Anterior cingulate cortex (tissue), 58 donors: ENCODE measurements at regions not wholly inside any gene's neighbourhood (a gene's known extent, or its start where the extent isn't known, plus 50 kb on each side); places are given as distances from the start of the nearest gene placed in this dataset.

Experiments
- DNase-seq, 58 donors: peaks; one replicate each; lab custom pipeline; 2025; lab: John Stamatoyannopoulos, UW

GRCh38 chr3:72572489-72573007 lies 275.7 kb downstream of the SHQ1 start:
- no peak for DNase-seq

- DNase-seq = no peak
These were observed 276.6 kb downstream of the SHQ1 start for GRCh38 chr3:72571638-72572114.

GRCh38 chr3:72571052-72571451 lies 277.2 kb downstream of the SHQ1 start:
- DNase-seq = no peak

- DNase-seq = no peak
These were observed 278.3 kb downstream of the SHQ1 start for GRCh38 chr3:72569754-72570440.

GRCh38 chr3:72568083-72568482 lies 280.2 kb downstream of the SHQ1 start:
- DNase-seq = no peak

GRCh38 chr3:72567474-72567873 lies 280.8 kb downstream of the SHQ1 start:
- DNase-seq = no peak

GRCh38 chr3:72565593-72565992 lies 282.7 kb downstream of the SHQ1 start:
- no peak for DNase-seq

- DNase-seq = no peak
These were observed 284.4 kb downstream of the SHQ1 start for GRCh38 chr3:72563690-72564370.

- DNase-seq = peak in 20 of 58 donors; percentile 1 to 56 (median 9)
These were observed 287.2 kb downstream of the SHQ1 start for GRCh38 chr3:72560846-72561675.

GRCh38 chr3:72559385-72559784 lies 288.9 kb downstream of the SHQ1 start:
- no peak for DNase-seq

GRCh38 chr3:72558001-72558400 lies 290.2 kb downstream of the SHQ1 start:
- no peak for DNase-seq

- no peak for DNase-seq
These were observed 292.5 kb downstream of the SHQ1 start for GRCh38 chr3:72555714-72556113.

- DNase-seq = no peak
These were observed 293.6 kb downstream of the SHQ1 start for GRCh38 chr3:72554689-72555088.

GRCh38 chr3:72553298-72553697 lies 294.9 kb downstream of the SHQ1 start:
- no peak for DNase-seq

GRCh38 chr3:72550582-72551262 lies 297.5 kb downstream of the SHQ1 start:
- DNase-seq = no peak

- DNase-seq = no peak
These were observed 298.3 kb downstream of the SHQ1 start for GRCh38 chr3:72549761-72550581.

- DNase-seq = no peak
These were observed 299.3 kb downstream of the SHQ1 start for GRCh38 chr3:72548981-72549380.

- no peak for DNase-seq
These were observed 299.8 kb downstream of the SHQ1 start for GRCh38 chr3:72548461-72548860.

- DNase-seq = no peak
These were observed 301.1 kb downstream of the SHQ1 start for GRCh38 chr3:72547183-72547582.

- no peak for DNase-seq
These were observed 304.0 kb downstream of the SHQ1 start for GRCh38 chr3:72544239-72544638.
